ENCODE measurements at regions not wholly inside any gene's neighbourhood (a gene's known extent, or its start where the extent isn't known, plus 50 kb on each side); places are given as distances from the start of the nearest gene placed in this dataset.

GRCh38 chr6:43993881-43994523, 133.2 kb downstream of the MRPL14 start:
- no peak for TF ChIP-seq CTCF (IDR thresholded peaks at IDR 0.05; ENCODE audit: low read depth, low read length)
- TF ChIP-seq POLR2A (IDR thresholded peaks at IDR 0.05; ENCODE audit: extremely low read depth, insufficient read length): no peak
- TF ChIP-seq MYC (IDR thresholded peaks at IDR 0.05; ENCODE audit: low read depth, low read length): no peak
- no peak for TF ChIP-seq MAX (IDR thresholded peaks at IDR 0.05; ENCODE audit: low read depth, low read length)

Measured in NB4 (cell line).